GM23248 (cell line): ENCODE measurements at regions not wholly inside any gene's neighbourhood (a gene's known extent, or its start where the extent isn't known, plus 50 kb on each side); places are given as distances from the start of the nearest gene placed in this dataset.

Experiments
- DNase-seq: peaks from one replicate; pipeline ENCODE4 v3.0.0-alpha.2; 2015
- H2AFZ ChIP-seq: fragments of 200-600 bp; sonication (generic); 2 replicates; pipeline ENCODE4 v1.6.1; 2016; ENCODE audit warnings: antibody characterized with exemption
- H3F3A ChIP-seq: fragments of 200-600 bp; sonication (generic); 2 replicates; pipeline ENCODE4 v1.6.1; 2016; ENCODE audit warnings: mild to moderate bottlenecking, antibody characterized with exemption, mixed run types; ENCODE audit not compliant: insufficient read depth
- H3K27ac ChIP-seq: fragments of 200-600 bp; sonication (generic); 2 replicates; pipeline ENCODE4 v1.5.1; 2016; ENCODE audit warnings: mild to moderate bottlenecking
- H3K27me3 ChIP-seq: fragments of 200-600 bp; sonication (generic); replicated peaks from 2 replicates; pipeline ENCODE4 v1.6.1; 2016; ENCODE audit warnings: mild to moderate bottlenecking; ENCODE audit not compliant: insufficient read depth
- H3K36me3 ChIP-seq: fragments of 200-600 bp; sonication (generic); 2 replicates; pipeline ENCODE4 v1.6.1; 2016; ENCODE audit warnings: low read depth, mild to moderate bottlenecking
- H3K4me1 ChIP-seq: fragments of 200-600 bp; sonication (generic); 2 replicates; pipeline ENCODE4 v1.6.1; 2016; ENCODE audit warnings: mild to moderate bottlenecking; ENCODE audit not compliant: insufficient read depth
- H3K4me2 ChIP-seq: fragments of 200-600 bp; sonication (generic); one replicate; pipeline ENCODE4 v1.6.1; 2016; ENCODE audit warnings: mild to moderate bottlenecking; ENCODE audit not compliant: unreplicated experiment
- H3K4me3 ChIP-seq: fragments of 200-600 bp; sonication (generic); 2 replicates; pipeline ENCODE4 v1.5.1; 2016; ENCODE audit warnings: mild to moderate bottlenecking
- H3K79me2 ChIP-seq: fragments of 200-600 bp; sonication (generic); 2 replicates; pipeline ENCODE4 v1.6.1; 2016; ENCODE audit warnings: mild to moderate bottlenecking; ENCODE audit not compliant: insufficient read depth
- H3K9ac ChIP-seq: fragments of 200-600 bp; sonication (generic); 2 replicates; pipeline ENCODE4 v1.6.1; 2016; ENCODE audit warnings: mild to moderate bottlenecking
- H3K9me2 ChIP-seq: fragments of 200-600 bp; sonication (generic); 2 replicates; pipeline ENCODE4 v1.6.1; 2016; ENCODE audit warnings: mixed run types, mild to moderate bottlenecking, moderate library complexity; ENCODE audit not compliant: insufficient read depth
- H3K9me3 ChIP-seq: fragments of 200-600 bp; sonication (generic); one replicate; pipeline ENCODE4 v1.6.1; 2017; ENCODE audit warnings: low read depth
- H4K20me1 ChIP-seq: fragments of 200-600 bp; sonication (generic); 2 replicates; pipeline ENCODE4 v1.6.0; 2016; ENCODE audit not compliant: insufficient read depth
- EZH2 ChIP-seq: fragments of 200-600 bp; sonication (generic); IDR thresholded peaks from 2 replicates; pipeline ENCODE4 v1.6.1; 2018; ENCODE audit warnings: antibody characterized with exemption, mild to moderate bottlenecking; ENCODE audit not compliant: insufficient read depth, poor library complexity, severe bottlenecking
- EZH2phosphoT487 ChIP-seq: fragments of 200-600 bp; sonication (generic); IDR thresholded peaks from 2 replicates; pipeline ENCODE4 v1.6.1; 2018; ENCODE audit warnings: antibody characterized with exemption, moderate library complexity, mild to moderate bottlenecking, low read depth; ENCODE audit not compliant: insufficient read depth
- WGBS, 2 experiments: methylation state at CpG; one replicate each; pipeline ENCODE4 v1.1.6; 2015 to 2017; ENCODE audit warnings: low lambda C conversion rate in 2 of 2, low coverage in 1 of 2; ENCODE audit errors: missing lambda C conversion rate in 2 of 2; 5-methylcytosine and 5-hydroxymethylcytosine counted together
- in situ Hi-C: fragments of 300-500 bp; cut with MboI; formaldehyde crosslinking; loops from 2 replicates; pipeline ENCODE4 v1.15.0; 2020

GRCh38 chr20:60931696-60932095 is 320.4 kb upstream of the CDH4 start:
- Histone ChIP-seq H2AFZ (no peak overlapping the region), H4K20me1 (no peaks in the 10 kb centered on the region), H3K4me2 (no peak overlapping the region), H3K4me1 (no peaks in the 10 kb centered on the region), H3K9ac (no peak overlapping the region), H3K27me3 (0 out of 2 replicates have a peak, but pooled peaks cover 6% of the 10 kb centered on the region), H3K79me2 (no peaks in the 10 kb centered on the region), H3K27ac (no peak overlapping the region), H3K4me3 (no peak overlapping the region), H3K36me3 (no peaks in the 10 kb centered on the region), H3K9me2 (no peaks in the 10 kb centered on the region), H3F3A (no peaks in the 10 kb centered on the region), H3K9me3 (no peaks in the 10 kb centered on the region)
- 1 to 4% methylated on average over 4 of the region's 4 CpGs for WGBS, 2 experiments
- TF ChIP-seq EZH2 (no peak), EZH2phosphoT487 (no peak)
- no peak for DNase-seq
- in situ Hi-C loops: no loop called here

- in situ Hi-C loops: no loop called here
- no peak overlapping the region for H3K4me2 ChIP-seq
These were observed 317.3 kb upstream of the CDH4 start for GRCh38 chr20:60934724-60935123.

GRCh38 chr20:60935971-60936370 is 316.1 kb upstream of the CDH4 start:
- WGBS, 2 experiments: 24 to 32% methylated on average over 8 of the region's 8 CpGs
- in situ Hi-C loops: no loop called here
- DNase-seq: no peak

More at GRCh38 chr20:60934724-60935123, 317.3 kb upstream of the CDH4 start:
- Histone ChIP-seq H4K20me1 (no peaks in the 10 kb centered on the region), H3K4me1 (no peaks in the 10 kb centered on the region), H3K27me3 (0 out of 2 replicates have a peak, but pooled peaks cover 3% of the 10 kb centered on the region), H3K27ac (no peak overlapping the region), H3K79me2 (no peaks in the 10 kb centered on the region), H3K9ac (no peak overlapping the region), H3K36me3 (no peaks in the 10 kb centered on the region), H3K9me2 (no peaks in the 10 kb centered on the region), H2AFZ (no peak overlapping the region), H3K4me3 (no peak overlapping the region), H3K9me3 (no peaks in the 10 kb centered on the region), H3F3A (no peaks in the 10 kb centered on the region)
- no peak for DNase-seq
- TF ChIP-seq EZH2 (no peak), EZH2phosphoT487 (no peak)
- 13 to 27% methylated on average over 3 of the region's 3 CpGs for WGBS, 2 experiments

GRCh38 chr20:60937585-60937984 is 314.5 kb upstream of the CDH4 start:
- no peaks in the 10 kb centered on the region for H3K36me3 ChIP-seq
- H3K27ac ChIP-seq: no peak overlapping the region
- H3K4me3 ChIP-seq: no peak overlapping the region
- no peak for TF ChIP-seq EZH2phosphoT487
- no peak for TF ChIP-seq EZH2
- no peak overlapping the region for H3K4me2 ChIP-seq
- H3K9ac ChIP-seq: no peak overlapping the region
- 21 to 22% methylated on average over 10 of the region's 10 CpGs for WGBS, 2 experiments
- H3K79me2 ChIP-seq: no peaks in the 10 kb centered on the region
- H3F3A ChIP-seq: no peaks in the 10 kb centered on the region
- H3K4me1 ChIP-seq: no peaks in the 10 kb centered on the region
- DNase-seq: no peak
- no peaks in the 10 kb centered on the region for H3K9me2 ChIP-seq
- H3K9me3 ChIP-seq: no peaks in the 10 kb centered on the region
- in situ Hi-C loops: no loop called here
- no peaks in the 10 kb centered on the region for H3K27me3 ChIP-seq
- H2AFZ ChIP-seq: no peak overlapping the region
- H4K20me1 ChIP-seq: no peaks in the 10 kb centered on the region

More at GRCh38 chr20:60935971-60936370, 316.1 kb upstream of the CDH4 start:
- H3K36me3 ChIP-seq: no peaks in the 10 kb centered on the region
- no peak overlapping the region for H2AFZ ChIP-seq
- H3K27ac ChIP-seq: no peak overlapping the region
- H3K27me3 ChIP-seq: no peaks in the 10 kb centered on the region
- H4K20me1 ChIP-seq: no peaks in the 10 kb centered on the region
- no peak overlapping the region for H3K4me3 ChIP-seq
- no peaks in the 10 kb centered on the region for H3K79me2 ChIP-seq
- H3K9ac ChIP-seq: no peak overlapping the region
- H3K9me3 ChIP-seq: no peaks in the 10 kb centered on the region
- H3K4me1 ChIP-seq: no peaks in the 10 kb centered on the region
- no peaks in the 10 kb centered on the region for H3K9me2 ChIP-seq
- no peaks in the 10 kb centered on the region for H3F3A ChIP-seq
- H3K4me2 ChIP-seq: no peak overlapping the region
- TF ChIP-seq EZH2: no peak
- TF ChIP-seq EZH2phosphoT487: no peak

- TF ChIP-seq EZH2phosphoT487 (no peak), EZH2 (no peak)
- no peaks in the 10 kb centered on the region for H3K4me1 ChIP-seq
- H3K27ac ChIP-seq: no peak overlapping the region
- H4K20me1 ChIP-seq: no peaks in the 10 kb centered on the region
- H3K4me3 ChIP-seq: no peak overlapping the region
- no peaks in the 10 kb centered on the region for H3K36me3 ChIP-seq
- no peaks in the 10 kb centered on the region for H3K79me2 ChIP-seq
- in situ Hi-C loops: no loop called here
- no peak overlapping the region for H2AFZ ChIP-seq
- no peak overlapping the region for H3K9ac ChIP-seq
- whole genome bisulfite sequencing, 2 experiments: 33 to 41% methylated on average over 6 of the region's 6 CpGs
- no peaks in the 10 kb centered on the region for H3K9me3 ChIP-seq
- no peak overlapping the region for H3K4me2 ChIP-seq
- no peaks in the 10 kb centered on the region for H3K9me2 ChIP-seq
- no peaks in the 10 kb centered on the region for H3K27me3 ChIP-seq
- no peaks in the 10 kb centered on the region for H3F3A ChIP-seq
- no peak for DNase-seq
These were observed 310.7 kb upstream of the CDH4 start for GRCh38 chr20:60941379-60941778.
